ENCODE measurements at regions not wholly inside any gene's neighbourhood (a gene's known extent, or its start where the extent isn't known, plus 50 kb on each side); places are given as distances from the start of the nearest gene placed in this dataset.

- no peak for DNase-seq (ENCODE audit: low read depth in 2 of 2)
Observed at GRCh38 chr2:41972179-41972578, 75.6 kb upstream of the PKDCC start.

GRCh38 chr2:41972819-41973218, 75.0 kb upstream of the PKDCC start:
- DNase-seq (ENCODE audit: low read depth in 2 of 2): no peak

GRCh38 chr2:41973871-41974270, 74.0 kb upstream of the PKDCC start:
- no peak for DNase-seq (ENCODE audit: low read depth in 2 of 2)

- DNase-seq (ENCODE audit: low read depth in 2 of 2): no peak
Observed at GRCh38 chr2:41981417-41981816, 66.4 kb upstream of the PKDCC start.

GRCh38 chr2:41985573-41986095, 62.2 kb upstream of the PKDCC start:
- DNase-seq (ENCODE audit: low read depth in 2 of 2): no peak

- no peak for DNase-seq (ENCODE audit: low read depth in 2 of 2)
Observed at GRCh38 chr2:41989501-41990180, 58.2 kb upstream of the PKDCC start.

GRCh38 chr2:41990245-41990644, 57.6 kb upstream of the PKDCC start:
- no peak for DNase-seq (ENCODE audit: low read depth in 2 of 2)

- no peak for DNase-seq (ENCODE audit: low read depth in 2 of 2)
Observed at GRCh38 chr2:41990688-41991087, 57.1 kb upstream of the PKDCC start.

GRCh38 chr2:41992056-41992642, 55.7 kb upstream of the PKDCC start:
- no peak for DNase-seq (ENCODE audit: low read depth in 2 of 2)

GRCh38 chr2:41992671-41993434, 55.0 kb upstream of the PKDCC start:
- DNase-seq (ENCODE audit: low read depth in 2 of 2): no peak

GRCh38 chr2:41993435-41993925, 54.3 kb upstream of the PKDCC start:
- DNase-seq (ENCODE audit: low read depth in 2 of 2): no peak

GRCh38 chr2:41994233-41994637, 53.6 kb upstream of the PKDCC start:
- no peak for DNase-seq (ENCODE audit: low read depth in 2 of 2)

GRCh38 chr2:41994661-41995060, 53.2 kb upstream of the PKDCC start:
- DNase-seq (ENCODE audit: low read depth in 2 of 2): no peak

- DNase-seq (ENCODE audit: low read depth in 2 of 2): no peak
Observed at GRCh38 chr2:41997561-41997960, 50.3 kb upstream of the PKDCC start.
